ENCODE measurements at regions not wholly inside any gene's neighbourhood (a gene's known extent, or its start where the extent isn't known, plus 50 kb on each side); places are given as distances from the start of the nearest gene placed in this dataset.
A peak's percentile ranks its signal among the peaks of the same experiment; 100 is the strongest.
"Not testable (repeated sequence)": the region's sequence is repeated elsewhere in the genome, so short reads cannot be mapped to it uniquely, and the experiment has no call there.

- TF ChIP-seq, protein P1, sequence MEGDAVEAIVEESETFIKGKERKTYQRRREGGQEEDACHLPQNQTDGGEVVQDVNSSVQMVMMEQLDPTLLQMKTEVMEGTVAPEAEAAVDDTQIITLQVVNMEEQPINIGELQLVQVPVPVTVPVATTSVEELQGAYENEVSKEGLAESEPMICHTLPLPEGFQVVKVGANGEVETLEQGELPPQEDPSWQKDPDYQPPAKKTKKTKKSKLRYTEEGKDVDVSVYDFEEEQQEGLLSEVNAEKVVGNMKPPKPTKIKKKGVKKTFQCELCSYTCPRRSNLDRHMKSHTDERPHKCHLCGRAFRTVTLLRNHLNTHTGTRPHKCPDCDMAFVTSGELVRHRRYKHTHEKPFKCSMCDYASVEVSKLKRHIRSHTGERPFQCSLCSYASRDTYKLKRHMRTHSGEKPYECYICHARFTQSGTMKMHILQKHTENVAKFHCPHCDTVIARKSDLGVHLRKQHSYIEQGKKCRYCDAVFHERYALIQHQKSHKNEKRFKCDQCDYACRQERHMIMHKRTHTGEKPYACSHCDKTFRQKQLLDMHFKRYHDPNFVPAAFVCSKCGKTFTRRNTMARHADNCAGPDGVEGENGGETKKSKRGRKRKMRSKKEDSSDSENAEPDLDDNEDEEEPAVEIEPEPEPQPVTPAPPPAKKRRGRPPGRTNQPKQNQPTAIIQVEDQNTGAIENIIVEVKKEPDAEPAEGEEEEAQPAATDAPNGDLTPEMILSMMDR (conservative IDR thresholded peaks at IDR 0.05; ENCODE audit: control insufficient read depth, insufficient read depth, low read depth, low read length): no peak
- H3K4me3 ChIP-seq (ENCODE audit: control insufficient read depth, low read depth, low read length): no peak overlapping the region
- no peak for DNase-seq (ENCODE audit: low read depth)
Measured at GRCh38 chr12:89200217-89200616, 152.1 kb downstream of the DUSP6 start.

DNA sequence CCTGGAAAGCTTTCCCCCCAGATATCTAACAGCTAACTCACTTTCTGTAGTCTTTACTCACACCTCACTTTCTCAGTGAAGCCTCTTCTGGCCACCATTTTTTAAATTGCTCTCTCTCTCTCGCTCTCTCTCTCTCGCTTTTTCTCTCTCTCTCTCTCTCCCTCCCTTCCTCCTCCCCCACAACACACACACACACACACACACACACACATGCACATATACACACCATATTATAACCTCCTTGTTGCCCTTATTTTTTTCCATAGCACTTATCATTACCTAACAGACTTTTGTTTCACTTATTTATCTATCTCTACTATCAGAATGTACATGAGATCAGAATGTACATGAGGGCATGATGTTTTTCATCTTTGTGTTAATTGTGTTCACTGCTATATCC, 156.8 kb downstream of the DUSP6 start:
- DNase-seq (ENCODE audit: low read depth): no peak
- TF ChIP-seq, protein P1 (conservative IDR thresholded peaks at IDR 0.05; ENCODE audit: control insufficient read depth, insufficient read depth, low read depth, low read length): no peak

DNA sequence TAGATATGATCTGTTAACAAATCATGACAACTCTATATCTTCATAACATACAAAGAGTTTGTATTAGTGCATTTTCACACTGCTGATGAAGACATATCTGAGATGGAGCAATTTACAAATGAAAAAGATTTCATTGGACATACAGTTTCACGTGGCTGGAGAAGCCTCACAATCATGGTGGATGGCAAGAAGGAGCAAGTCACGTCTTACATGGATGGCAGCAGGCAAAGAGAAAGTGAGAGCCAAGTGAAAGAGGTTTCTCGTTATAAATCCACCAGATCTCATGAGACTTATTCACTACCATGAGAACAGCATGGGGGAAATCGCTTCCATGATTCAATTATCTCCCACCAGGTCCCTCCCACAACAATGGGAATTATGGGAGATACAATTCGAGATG, 157.6 kb downstream of the DUSP6 start:
- TF ChIP-seq, protein P1 (conservative IDR thresholded peaks at IDR 0.05; ENCODE audit: control insufficient read depth, insufficient read depth, low read depth, low read length): no peak
- no peak for DNase-seq (ENCODE audit: low read depth)

More for the DNA sequence above, 156.8 kb downstream of the DUSP6 start:
- H3K4me3 ChIP-seq (ENCODE audit: control insufficient read depth, low read depth, low read length): no peak overlapping the region

DNA sequence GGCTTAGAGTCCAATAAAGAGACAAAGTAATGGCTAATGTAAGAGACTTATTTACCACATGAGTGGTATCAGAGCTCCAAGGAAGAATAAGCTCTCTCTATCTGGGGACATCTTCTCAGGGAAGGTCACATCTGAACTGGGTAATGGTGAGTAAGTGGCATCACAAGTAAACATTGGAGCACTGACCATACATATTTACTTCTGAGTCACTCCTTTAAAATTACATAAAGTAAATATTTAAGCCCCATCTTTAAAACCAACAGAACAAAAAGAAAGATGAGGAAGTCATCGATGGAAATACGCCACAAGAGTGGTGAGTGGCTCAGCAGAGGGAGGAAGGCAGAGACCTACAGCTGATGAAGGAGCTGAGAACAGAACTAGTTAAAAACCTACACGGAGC, 159.9 kb downstream of the DUSP6 start:
- peak; percentile 23 for DNase-seq (ENCODE audit: low read depth)
- TF ChIP-seq, protein P1 (conservative IDR thresholded peaks at IDR 0.05; ENCODE audit: control insufficient read depth, insufficient read depth, low read depth, low read length): no peak
- no peak overlapping the region for H3K4me3 ChIP-seq (ENCODE audit: control insufficient read depth, low read depth, low read length)

More for the DNA sequence above, 157.6 kb downstream of the DUSP6 start:
- H3K4me3 ChIP-seq (ENCODE audit: control insufficient read depth, low read depth, low read length): no peak overlapping the region

DNA sequence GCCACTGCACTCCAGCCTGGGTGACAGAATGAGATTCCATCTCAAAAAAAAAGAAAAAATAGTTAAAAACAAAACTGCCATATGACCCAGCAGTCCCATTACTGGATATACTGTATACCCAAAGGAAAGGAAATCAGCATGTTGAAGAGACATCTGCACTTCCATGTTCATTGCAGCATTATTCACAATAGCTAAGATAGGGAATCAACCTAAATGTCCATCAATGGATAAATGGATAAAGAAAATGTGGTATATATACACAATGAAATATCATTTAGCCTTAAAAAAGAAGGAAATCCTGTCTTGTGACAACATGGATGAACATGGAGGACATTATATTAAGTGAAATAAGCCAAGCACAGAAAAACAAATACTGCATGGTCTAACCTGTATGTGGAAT, 160.7 kb downstream of the DUSP6 start:
- not testable (repeated sequence) for DNase-seq (ENCODE audit: low read depth); H3K4me3 ChIP-seq (ENCODE audit: control insufficient read depth, low read depth, low read length)

- no peak for DNase-seq (ENCODE audit: low read depth)
- H3K4me3 ChIP-seq (ENCODE audit: control insufficient read depth, low read depth, low read length): no peak overlapping the region
- TF ChIP-seq, protein P1 (conservative IDR thresholded peaks at IDR 0.05; ENCODE audit: control insufficient read depth, insufficient read depth, low read depth, low read length): no peak
Measured at GRCh38 chr12:89189448-89189847, 162.9 kb downstream of the DUSP6 start.

GRCh38 chr12:89187507-89187906, 164.8 kb downstream of the DUSP6 start:
- no peak for DNase-seq (ENCODE audit: low read depth)
- no peak overlapping the region for H3K4me3 ChIP-seq (ENCODE audit: control insufficient read depth, low read depth, low read length)
- TF ChIP-seq, protein P1 (conservative IDR thresholded peaks at IDR 0.05; ENCODE audit: control insufficient read depth, insufficient read depth, low read depth, low read length): no peak

Data from fibroblast of mammary gland (primary cell).